ENCODE measurements at regions not wholly inside any gene's neighbourhood (a gene's known extent, or its start where the extent isn't known, plus 50 kb on each side); places are given as distances from the start of the nearest gene placed in this dataset.

DNA sequence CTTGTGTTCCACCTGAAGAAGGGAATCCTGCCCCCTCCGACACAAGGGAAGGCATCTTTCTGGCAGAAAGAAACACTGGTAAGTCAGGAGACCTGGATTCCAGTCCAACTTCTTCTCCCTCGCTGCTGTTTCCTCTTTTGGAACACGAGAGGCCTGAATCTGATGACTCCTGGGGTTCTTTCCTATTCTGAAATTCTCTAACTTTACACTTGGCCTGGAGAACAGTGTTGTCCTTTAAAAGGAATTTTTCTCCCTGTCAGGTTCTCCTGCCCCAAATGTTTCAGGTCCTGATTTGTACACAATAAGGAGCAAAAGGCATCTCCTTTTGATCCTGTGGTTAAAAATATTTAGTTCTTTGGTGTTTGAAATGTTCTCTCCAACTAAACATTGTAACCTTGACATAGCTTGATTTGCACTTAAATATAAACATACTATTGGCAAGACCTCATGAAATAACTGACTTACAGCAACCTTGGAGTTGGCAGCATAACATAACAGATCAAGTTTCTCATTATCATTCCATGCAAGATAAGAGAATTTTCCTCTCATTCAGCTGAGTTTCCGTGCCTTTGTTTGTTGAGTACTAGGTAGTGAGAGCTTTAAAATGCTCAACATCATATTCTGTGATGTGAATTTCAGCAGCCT lies 244.8 kb downstream of the COG6 start:
- H3K9ac ChIP-seq (ENCODE audit: insufficient read depth, low read length, poor library complexity, severe bottlenecking): no peak overlapping the region
- no peak for DNase-seq
- H3K27ac Mint-ChIP-seq: no peak overlapping the region
- intact Hi-C loops (cut with micrococcal nuclease): no loop called here
- no peak overlapping the region for H3K4me3 Mint-ChIP-seq
- H3K9me3 ChIP-seq (replicated peaks in 1 of 2; ENCODE audit: control insufficient read depth in 1 of 2, insufficient read depth in 1 of 2, low read length in 2 of 2): no peaks in the 10 kb centered on the region
- no peaks in the 10 kb centered on the region for H3K27me3 ChIP-seq (ENCODE audit: control insufficient read depth in 2 of 2, insufficient read depth in 2 of 2, low read length in 2 of 2)
- no peaks in the 10 kb centered on the region for H3K36me3 ChIP-seq (replicated peaks in 1 of 2; ENCODE audit: control insufficient read depth in 1 of 2, insufficient read depth in 2 of 2, low read length in 2 of 2)
- no CpG with 5 or more reads among the region's 4 CpGs for WGBS (ENCODE audit: insufficient coverage)
- peaks cover 0 to 6% (median 0%) of the 10 kb centered on the region in 7 donors for H3K9me3 Mint-ChIP-seq
- H3K4me1 Mint-ChIP-seq: no peaks in the 10 kb centered on the region
- H3K79me2 ChIP-seq (ENCODE audit: insufficient read depth, low read length): no peaks in the 10 kb centered on the region
- H3K4me2 ChIP-seq (replicated peaks; ENCODE audit: extremely low read depth, low read length, poor library complexity, severe bottlenecking): no peak overlapping the region
- TF ChIP-seq, protein P1, sequence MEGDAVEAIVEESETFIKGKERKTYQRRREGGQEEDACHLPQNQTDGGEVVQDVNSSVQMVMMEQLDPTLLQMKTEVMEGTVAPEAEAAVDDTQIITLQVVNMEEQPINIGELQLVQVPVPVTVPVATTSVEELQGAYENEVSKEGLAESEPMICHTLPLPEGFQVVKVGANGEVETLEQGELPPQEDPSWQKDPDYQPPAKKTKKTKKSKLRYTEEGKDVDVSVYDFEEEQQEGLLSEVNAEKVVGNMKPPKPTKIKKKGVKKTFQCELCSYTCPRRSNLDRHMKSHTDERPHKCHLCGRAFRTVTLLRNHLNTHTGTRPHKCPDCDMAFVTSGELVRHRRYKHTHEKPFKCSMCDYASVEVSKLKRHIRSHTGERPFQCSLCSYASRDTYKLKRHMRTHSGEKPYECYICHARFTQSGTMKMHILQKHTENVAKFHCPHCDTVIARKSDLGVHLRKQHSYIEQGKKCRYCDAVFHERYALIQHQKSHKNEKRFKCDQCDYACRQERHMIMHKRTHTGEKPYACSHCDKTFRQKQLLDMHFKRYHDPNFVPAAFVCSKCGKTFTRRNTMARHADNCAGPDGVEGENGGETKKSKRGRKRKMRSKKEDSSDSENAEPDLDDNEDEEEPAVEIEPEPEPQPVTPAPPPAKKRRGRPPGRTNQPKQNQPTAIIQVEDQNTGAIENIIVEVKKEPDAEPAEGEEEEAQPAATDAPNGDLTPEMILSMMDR (IDR thresholded peaks at IDR 0.05): no peak
- no peaks in the 10 kb centered on the region for H3K36me3 Mint-ChIP-seq
- peaks cover 0 to 3% (median 0%) of the 10 kb centered on the region in 3 donors for H3K27me3 Mint-ChIP-seq (ENCODE audit: low read depth in 3 of 3)
- no peak overlapping the region for H3K27ac ChIP-seq (ENCODE audit: low read depth in 1 of 2, low read length in 2 of 2)
- no peak overlapping the region for H2AFZ ChIP-seq (ENCODE audit: insufficient read depth, low read depth, low read length, poor library complexity, severe bottlenecking)
- H4K20me1 ChIP-seq (ENCODE audit: insufficient read depth, low read length): no peaks in the 10 kb centered on the region
- H3K4me1 ChIP-seq (ENCODE audit: control insufficient read depth in 1 of 2, insufficient read depth in 2 of 2, low read length in 2 of 2): no peaks in the 10 kb centered on the region
- H3K4me3 ChIP-seq (replicated peaks in 1 of 3; ENCODE audit: low read depth in 2 of 3, low read length in 3 of 3): no peak overlapping the region

DNA sequence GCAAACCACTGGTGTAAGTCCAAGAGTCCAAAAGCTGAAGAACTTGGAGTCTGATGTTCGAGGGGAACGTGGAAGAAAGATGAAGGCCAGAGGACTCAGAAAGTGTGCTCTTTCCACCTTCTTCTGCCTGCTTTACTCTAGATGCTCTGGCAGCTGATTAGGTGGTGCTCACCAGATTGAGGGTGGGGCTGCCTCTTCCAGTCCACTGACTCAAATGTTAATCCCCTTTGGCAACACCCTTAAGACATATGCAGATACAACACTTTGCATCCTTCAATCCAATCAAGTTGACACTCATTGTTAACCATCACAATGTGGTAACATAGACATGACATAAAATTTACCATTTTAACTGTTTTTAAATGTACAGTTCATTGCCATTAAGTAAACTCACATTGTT lies 249.5 kb downstream of the COG6 start:
- no peak overlapping the region for H3K27ac ChIP-seq (ENCODE audit: low read depth in 1 of 2, low read length in 2 of 2)
- no peak for DNase-seq
- Mint-ChIP-seq H3K27me3 (ENCODE audit: low read depth in 3 of 3) (peaks cover 0 to 1% (median 0%) of the 10 kb centered on the region in 3 donors), H3K27ac (no peak overlapping the region), H3K9me3 (peaks cover 0 to 6% (median 0%) of the 10 kb centered on the region in 7 donors), H3K4me1 (no peaks in the 10 kb centered on the region), H3K4me3 (no peak overlapping the region), H3K36me3 (no peaks in the 10 kb centered on the region)
- no peaks in the 10 kb centered on the region for H3K27me3 ChIP-seq (ENCODE audit: control insufficient read depth in 2 of 2, insufficient read depth in 2 of 2, low read length in 2 of 2)
- no peaks in the 10 kb centered on the region for H3K9me3 ChIP-seq (replicated peaks in 1 of 2; ENCODE audit: control insufficient read depth in 1 of 2, insufficient read depth in 1 of 2, low read length in 2 of 2)
- 100% methylated on average over 2 of the region's 2 CpGs for WGBS (ENCODE audit: insufficient coverage)
- no peaks in the 10 kb centered on the region for H3K4me1 ChIP-seq (ENCODE audit: control insufficient read depth in 1 of 2, insufficient read depth in 2 of 2, low read length in 2 of 2)
- no peaks in the 10 kb centered on the region for H3K36me3 ChIP-seq (replicated peaks in 1 of 2; ENCODE audit: control insufficient read depth in 1 of 2, insufficient read depth in 2 of 2, low read length in 2 of 2)
- H3K9ac ChIP-seq (ENCODE audit: insufficient read depth, low read length, poor library complexity, severe bottlenecking): no peak overlapping the region
- intact Hi-C loops (cut with micrococcal nuclease): no loop called here
- TF ChIP-seq, protein P1 (IDR thresholded peaks at IDR 0.05): no peak
- no peak overlapping the region for H2AFZ ChIP-seq (ENCODE audit: insufficient read depth, low read depth, low read length, poor library complexity, severe bottlenecking)
- no peaks in the 10 kb centered on the region for H4K20me1 ChIP-seq (ENCODE audit: insufficient read depth, low read length)
- no peak overlapping the region for H3K4me2 ChIP-seq (replicated peaks; ENCODE audit: extremely low read depth, low read length, poor library complexity, severe bottlenecking)
- H3K4me3 ChIP-seq (replicated peaks in 1 of 3; ENCODE audit: low read depth in 2 of 3, low read length in 3 of 3): no peak overlapping the region
- no peaks in the 10 kb centered on the region for H3K79me2 ChIP-seq (ENCODE audit: insufficient read depth, low read length)
